Limb (tissue), 2 donors: ENCODE measurements at regions not wholly inside any gene's neighbourhood (a gene's known extent, or its start where the extent isn't known, plus 50 kb on each side); places are given as distances from the start of the nearest gene placed in this dataset.

Experiments
- DNase-seq, 2 donors: peaks; one replicate each; pipeline ENCODE4 v3.0.0-alpha.2; 2016; ENCODE audit errors: extremely low spot score in 2 of 2

DNA sequence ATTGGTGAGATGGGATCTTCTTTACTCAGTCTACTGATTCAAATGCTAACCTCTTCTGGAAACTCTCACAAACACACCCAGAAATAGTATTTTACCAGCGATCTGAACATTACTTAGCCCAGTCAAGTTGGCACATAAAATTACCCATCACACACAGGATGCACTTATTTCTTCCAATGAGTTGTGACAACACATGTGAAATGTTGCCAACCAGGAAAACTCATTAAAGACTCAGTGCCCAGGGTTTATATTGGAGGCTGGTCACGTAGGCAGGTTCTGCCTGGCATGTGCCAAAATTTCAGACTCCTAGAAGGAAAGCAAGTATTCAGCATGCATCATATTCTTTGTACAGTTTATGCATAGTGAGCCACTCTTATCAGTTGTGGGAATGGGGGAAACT lies 443.3 kb downstream of the EPM2A start:
- no peak for DNase-seq

- no peak for DNase-seq
Measured at GRCh38 chr6:145294942-145295341, 440.4 kb downstream of the EPM2A start.

GRCh38 chr6:145295746-145296145 lies 439.6 kb downstream of the EPM2A start:
- DNase-seq = no peak

DNA sequence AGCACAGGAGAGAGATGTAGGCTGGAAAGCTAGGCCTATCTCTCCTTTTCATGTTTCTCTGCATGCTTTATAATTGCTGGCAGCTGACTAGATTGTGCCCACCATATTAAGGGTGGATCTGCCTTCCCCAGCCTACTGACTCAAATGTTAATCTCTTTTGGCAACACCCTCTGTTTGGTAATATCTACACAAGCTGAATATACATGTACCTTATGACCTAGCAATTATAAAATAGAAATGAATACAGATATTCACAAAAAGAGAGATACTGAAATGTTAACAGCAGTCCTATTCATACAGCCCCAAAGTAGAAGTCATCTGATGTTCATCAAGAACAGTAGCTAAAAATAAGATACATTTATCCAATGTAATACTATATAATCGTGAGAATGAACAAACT lies 429.6 kb downstream of the EPM2A start:
- DNase-seq = no peak

DNA sequence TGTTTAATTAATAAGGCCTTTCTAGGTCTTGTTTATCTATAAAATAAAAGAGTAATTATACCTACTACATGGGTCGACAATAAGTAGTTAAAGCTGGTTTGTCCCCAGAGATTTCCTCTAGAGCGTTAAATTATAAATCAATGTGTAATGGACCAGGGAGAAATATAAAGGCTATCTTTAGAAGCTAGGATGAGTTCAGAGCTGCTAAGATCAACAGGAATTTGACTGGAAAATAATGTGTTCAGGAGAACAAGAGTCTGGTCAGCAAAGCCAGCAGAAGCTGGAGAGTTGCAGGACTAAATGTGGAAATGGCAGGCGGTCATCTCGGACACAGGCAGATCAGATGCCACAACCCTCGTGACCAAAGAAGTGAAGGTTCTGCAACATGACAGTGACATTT lies 428.8 kb downstream of the EPM2A start:
- no peak for DNase-seq

DNA sequence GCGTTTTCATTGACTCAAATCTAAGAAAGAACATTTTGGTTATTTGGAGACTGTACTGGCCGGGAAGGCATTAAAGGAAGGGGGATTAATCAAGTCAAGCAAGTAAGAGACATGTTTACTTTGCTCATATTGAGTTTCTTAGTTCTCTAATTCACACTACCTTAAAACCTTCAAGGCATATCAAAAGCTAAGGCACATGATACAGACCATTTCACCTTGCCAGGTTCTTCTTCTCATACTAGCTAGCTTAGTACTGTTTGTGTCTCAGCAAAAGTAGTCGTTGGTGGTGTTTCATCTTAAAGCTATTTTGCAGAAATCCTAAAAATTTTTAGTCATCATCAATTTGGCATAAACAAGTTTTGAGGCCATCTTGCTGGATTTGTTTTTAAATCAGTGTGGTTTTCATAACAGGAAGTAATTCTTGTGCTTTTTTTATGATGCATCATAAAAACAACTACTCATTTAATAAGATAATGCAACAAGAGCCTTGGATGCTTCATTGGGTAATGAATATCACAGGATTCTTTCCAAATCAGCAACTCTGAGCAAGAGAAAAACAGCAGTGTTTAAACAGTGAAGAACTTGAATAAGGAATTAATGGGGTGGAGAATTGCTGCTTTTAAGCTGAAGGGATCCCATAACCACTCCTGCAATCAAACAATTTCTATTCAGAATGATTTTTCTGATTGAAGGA lies 425.3 kb downstream of the EPM2A start:
- no peak for DNase-seq

DNA sequence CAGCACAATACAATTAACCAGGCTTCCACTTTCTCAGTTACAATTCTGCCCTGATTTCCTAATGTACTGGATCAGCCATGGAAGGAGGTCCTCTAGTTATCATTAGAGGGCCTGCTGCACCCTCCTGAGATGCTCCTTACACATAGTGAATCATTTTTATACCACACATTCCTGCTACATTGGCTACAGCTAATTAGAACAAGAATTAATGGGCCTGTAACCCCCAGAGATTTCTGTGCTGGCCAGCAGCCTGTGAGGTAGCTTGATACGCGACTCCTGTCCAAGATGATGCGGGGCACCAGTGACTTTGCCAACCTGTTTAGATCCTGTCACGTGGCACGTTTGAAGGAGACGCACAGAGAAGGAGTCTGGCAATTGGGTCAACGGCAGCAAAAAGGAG lies 422.8 kb downstream of the EPM2A start:
- no peak for DNase-seq

GRCh38 chr6:145313041-145313855 lies 422.1 kb downstream of the EPM2A start:
- no peak for DNase-seq

DNA sequence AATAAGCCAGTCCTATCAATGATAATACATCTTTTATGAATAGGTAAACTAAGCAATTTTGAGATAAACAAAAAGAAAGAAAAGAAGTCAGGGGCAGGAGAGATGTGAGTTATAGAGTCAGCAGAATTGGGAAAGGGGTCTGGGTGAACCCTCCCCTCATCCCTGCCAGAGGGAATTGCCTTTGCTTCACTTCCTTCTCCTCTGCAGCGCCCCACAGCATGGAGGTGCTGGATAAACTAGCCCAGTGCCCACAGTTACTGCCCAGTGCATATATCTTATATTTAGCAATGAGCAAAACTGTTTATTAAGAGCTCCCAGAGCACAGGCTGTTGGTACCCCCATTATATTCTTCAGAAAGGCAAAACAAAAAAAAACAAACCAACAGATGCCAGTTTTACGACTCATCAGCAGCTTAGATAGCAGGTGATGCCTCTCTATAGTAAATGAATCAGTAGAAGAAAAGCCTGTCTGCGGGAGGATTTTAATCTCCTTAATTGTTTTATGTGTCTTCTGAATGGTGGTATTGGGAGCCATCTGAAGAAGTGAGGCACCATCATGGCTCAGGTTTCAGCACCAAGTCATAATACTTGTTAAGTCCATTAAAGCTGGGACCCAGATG lies 419.2 kb downstream of the EPM2A start:
- no peak for DNase-seq

DNA sequence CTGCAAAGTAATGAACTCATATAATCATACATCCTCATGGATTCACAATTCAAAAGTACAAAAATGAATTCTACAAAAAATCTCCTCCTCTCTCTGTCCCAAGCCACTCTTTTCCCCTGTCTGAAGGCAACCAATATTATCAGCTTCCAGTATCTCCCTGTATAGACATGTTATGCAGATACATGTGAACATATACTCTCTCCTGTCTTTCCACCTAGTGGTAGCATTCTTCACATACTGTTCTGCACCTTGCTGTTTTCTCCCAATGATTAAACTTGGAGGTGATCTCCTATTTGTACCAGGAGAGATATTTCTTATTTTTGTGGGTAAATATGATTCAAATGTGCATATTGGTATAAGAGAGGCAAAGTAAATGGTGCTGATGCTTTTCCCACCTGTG lies 416.4 kb downstream of the EPM2A start:
- DNase-seq = no peak

DNA sequence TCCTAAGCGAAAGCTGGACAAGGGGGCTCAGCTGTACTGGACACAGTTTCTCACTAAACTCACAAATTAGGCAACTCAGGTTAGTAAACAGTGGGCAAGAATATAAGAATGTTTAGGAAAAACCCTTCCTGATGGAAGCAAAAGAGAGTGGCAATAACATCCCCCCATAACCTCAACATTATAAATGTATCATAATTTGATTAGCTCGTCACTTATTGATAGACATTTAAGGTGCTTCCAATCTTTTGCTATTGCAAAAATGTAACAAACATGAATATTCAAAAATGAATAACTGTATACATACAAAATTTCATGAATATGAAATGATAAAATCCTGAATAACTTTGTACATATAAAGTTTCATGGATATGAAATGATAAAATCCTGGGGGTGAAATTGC lies 415.7 kb downstream of the EPM2A start:
- no peak for DNase-seq

- DNase-seq = no peak
Measured at GRCh38 chr6:145323646-145324045, 411.7 kb downstream of the EPM2A start.

- no peak for DNase-seq
Measured at GRCh38 chr6:145327586-145327985, 407.7 kb downstream of the EPM2A start.

DNA sequence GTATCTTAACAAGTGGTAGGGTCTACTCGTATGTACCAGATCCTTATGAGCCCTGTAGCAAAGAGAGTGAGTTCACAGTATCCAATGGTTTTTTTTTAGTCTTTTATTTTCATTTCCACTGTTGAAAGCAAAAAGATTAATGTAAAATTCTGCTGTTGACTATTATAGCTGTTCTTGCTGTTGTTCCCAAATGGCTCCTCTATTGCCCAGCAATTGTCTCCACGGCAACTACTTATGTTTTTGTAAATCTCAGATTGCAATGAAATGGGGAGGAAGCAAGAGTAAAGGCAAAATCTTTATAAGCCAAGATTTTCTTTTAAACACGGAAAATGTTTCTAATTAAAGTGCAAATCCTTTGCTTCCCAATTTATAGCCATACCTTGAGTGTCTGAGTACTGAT lies 406.1 kb downstream of the EPM2A start:
- DNase-seq = peak in 1 of 2 donors; percentile 76

DNA sequence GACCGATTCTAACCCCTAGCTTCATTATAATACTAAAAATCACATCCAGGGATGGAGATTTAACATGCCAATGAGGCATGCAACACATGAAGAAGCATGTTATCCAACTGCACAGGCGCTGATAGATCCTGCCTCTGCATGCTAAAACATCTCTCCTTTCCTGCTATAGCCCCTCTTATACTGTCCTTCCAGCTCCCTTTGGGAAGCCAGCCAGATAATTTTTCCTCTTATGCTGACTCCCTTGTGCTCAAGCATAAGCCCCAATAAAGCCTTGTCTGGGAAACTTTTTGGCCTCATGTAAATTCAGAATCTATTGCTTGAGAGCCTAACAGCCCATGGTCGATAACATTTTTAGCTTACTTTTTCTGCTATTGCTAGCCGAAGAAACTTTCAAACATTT lies 404.3 kb downstream of the EPM2A start:
- DNase-seq = no peak

- no peak for DNase-seq
Measured at GRCh38 chr6:145332011-145332410, 403.3 kb downstream of the EPM2A start.

GRCh38 chr6:145336119-145336518 lies 399.2 kb downstream of the EPM2A start:
- DNase-seq = no peak

DNA sequence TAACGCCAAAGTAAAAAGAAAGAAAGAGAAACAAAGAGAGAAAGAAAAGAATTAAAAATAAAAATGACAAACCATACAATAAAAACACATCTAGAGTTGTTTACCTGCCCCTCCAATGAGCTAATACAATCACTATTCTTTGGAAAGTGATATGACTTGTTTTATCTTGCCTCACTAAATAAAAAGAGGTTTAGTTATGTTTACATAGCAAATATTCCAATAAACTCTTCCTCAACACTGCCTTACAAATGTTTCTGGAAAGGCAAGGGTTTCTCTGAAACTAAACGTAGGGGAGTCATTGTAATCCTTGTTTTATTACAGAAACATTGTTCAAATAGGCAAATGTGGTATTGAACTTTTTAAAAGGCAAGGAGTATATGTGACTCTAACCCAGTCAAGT lies 396.2 kb downstream of the EPM2A start:
- no peak for DNase-seq

GRCh38 chr6:145340256-145340655 lies 395.1 kb downstream of the EPM2A start:
- DNase-seq = no peak

GRCh38 chr6:145345094-145345493 lies 390.2 kb downstream of the EPM2A start:
- DNase-seq = no peak

- DNase-seq = no peak
Measured at GRCh38 chr6:145347216-145347615, 388.1 kb downstream of the EPM2A start.

DNA sequence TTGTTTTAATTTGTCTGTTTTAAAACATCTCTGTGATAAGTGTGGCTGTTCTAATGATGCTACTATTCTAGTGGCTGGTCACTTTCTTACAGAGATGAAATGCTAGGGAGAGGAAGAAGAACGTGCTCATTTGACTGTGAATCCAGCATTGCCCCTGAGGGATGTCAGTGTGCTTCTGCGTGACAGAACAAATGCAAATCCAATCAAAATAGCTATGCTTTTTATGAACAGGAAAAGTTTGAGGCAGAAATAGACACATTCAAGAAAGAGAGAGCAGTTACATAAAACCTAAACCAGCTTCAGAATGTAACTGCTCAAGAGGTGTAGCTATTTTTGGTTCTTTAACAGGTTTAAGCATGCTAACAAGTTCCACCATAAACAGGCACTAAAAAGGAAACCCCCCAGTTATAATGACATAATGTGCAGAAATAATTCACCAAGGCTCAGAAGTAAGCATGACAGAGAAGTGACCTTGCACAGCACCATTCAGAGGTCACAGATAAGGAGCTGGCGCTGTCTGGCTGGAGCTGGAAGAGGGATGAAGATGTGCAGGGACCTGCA lies 385.3 kb downstream of the EPM2A start:
- no peak for DNase-seq
